Activated CD4-positive, alpha-beta T cell treated with anti-CD3 and anti-CD28 coated beads, Interleukin-2, Interleukin-4, amounts not matched to agents 100 ng/mL and 50 ng/mL, durations not matched to agents 16 hours and 8 hours (primary cell): ENCODE measurements at regions not wholly inside any gene's neighbourhood (a gene's known extent, or its start where the extent isn't known, plus 50 kb on each side); places are given as distances from the start of the nearest gene placed in this dataset.

ENCODE experiments used
- DNase-seq: peaks from one replicate; pipeline ENCODE4 v3.0.0-alpha.2; 2020; ENCODE audit warnings: low spot score

DNA sequence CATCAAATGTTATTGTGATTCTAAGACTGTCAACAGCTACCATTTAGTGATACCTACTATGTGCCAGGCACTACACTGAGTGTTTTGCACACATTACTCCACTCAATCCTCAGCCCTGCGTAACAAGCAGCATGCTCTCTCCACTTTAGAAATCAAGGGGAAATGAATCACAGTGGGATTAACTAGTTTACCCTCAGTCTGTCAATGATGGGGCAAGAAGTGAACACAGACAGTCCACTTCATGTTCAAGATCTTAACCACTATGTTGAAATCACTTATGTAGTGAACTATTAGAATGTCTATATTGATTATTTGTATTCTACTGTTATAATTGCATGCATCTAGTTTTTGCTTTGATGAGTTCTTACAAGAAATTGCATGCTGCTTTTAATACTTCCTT lies 165.3 kb downstream of the LTN1 start:
- DNase-seq: no peak

- DNase-seq: no peak
Observed at GRCh38 chr21:28826569-28826968, 166.1 kb downstream of the LTN1 start.

DNA sequence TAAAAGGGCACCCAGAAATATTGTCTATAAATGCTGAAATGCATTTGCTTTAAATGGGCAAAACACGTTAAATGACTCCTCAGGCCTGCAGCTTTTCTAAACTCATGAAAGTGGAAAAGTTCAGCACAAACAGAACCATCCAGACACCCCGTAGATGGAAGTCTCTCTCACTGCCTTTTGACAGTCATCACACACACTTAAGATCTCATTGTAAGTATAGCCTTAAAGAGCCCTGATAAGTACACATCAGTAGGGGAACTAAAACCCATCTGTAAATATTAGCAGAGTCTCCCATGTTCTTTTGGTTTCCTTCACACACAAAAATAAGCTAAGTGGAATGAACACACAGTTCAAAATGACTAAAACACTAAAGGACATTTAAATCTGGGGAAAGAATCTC lies 166.7 kb downstream of the LTN1 start:
- DNase-seq: no peak

GRCh38 chr21:28823429-28823828 lies 169.2 kb downstream of the LTN1 start:
- DNase-seq: no peak

- DNase-seq: no peak
Observed at GRCh38 chr21:28822486-28823335, 170.0 kb downstream of the LTN1 start.

- no peak for DNase-seq
Observed at GRCh38 chr21:28822123-28822399, 170.6 kb downstream of the LTN1 start.

- no peak for DNase-seq
Observed at GRCh38 chr21:28821276-28822122, 171.2 kb downstream of the LTN1 start.

DNA sequence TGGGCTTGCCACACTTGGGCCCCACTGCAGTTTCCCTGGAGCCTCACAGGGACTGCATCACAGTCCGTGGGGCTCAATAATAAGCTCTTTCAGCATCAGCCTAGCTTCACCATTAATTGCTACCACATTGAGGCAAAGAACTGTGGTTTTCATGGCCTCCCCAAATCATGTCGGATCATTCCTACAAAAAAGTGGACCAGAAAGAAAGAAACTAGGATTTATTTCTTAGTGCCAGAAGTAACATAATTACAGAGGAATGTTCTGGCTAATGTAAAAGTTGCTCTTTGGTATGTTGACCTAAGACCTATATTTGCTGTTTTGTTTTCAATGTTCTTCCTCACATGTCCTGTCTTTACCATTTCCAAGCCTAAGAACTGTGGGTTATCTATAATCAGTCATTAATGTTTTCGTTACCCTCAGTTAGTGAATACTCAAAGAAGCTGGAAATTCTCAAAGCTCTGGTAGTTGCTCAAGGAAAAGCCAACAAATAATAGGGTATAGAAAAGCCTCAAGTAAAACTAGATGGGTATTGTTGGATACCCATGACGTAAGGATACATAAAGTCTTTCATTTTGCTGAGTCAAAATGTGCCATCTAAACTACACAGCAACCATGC lies 173.9 kb downstream of the LTN1 start:
- DNase-seq: no peak

DNA sequence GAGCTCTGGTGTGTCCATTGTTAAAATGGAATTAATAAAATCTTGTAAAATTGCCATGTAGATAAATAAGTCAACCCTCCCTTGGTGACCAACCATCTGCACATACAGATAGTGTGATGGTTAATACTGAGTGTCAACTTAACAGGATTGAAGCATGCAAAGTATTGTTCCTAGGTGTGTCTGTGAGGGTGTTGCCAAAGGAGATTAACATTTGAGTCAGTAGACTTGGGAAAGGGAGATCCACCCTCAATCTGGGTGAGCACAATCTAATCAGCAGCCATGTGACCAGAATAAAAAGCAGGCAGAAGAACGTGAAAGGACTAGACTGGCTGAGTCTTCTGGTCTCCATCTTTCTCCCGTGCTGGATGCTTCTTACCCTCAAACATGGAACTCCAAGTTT lies 174.8 kb downstream of the LTN1 start:
- no peak for DNase-seq

DNA sequence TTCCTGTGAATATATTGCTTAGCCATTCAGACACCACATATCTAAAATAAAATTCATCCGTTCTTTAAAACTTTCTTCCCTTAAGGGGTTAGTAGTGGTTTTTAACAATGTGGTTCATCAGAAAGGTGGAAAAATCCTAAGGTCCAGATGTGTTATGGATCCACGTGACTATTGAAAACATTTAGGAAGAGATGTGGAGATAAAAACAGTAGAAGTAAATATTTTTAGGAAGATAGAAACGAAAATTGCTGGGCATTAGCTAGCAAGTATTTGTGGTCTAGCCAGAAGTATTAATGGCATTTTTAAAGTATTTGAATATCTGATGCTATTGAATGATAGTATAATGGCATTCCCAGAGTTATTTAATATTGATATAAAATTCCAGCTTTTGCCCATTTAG lies 180.8 kb downstream of the LTN1 start:
- DNase-seq: no peak

- DNase-seq: no peak
Observed at GRCh38 chr21:28810826-28811524, 181.7 kb downstream of the LTN1 start.

GRCh38 chr21:28805885-28806284 lies 186.8 kb downstream of the LTN1 start:
- no peak for DNase-seq

DNA sequence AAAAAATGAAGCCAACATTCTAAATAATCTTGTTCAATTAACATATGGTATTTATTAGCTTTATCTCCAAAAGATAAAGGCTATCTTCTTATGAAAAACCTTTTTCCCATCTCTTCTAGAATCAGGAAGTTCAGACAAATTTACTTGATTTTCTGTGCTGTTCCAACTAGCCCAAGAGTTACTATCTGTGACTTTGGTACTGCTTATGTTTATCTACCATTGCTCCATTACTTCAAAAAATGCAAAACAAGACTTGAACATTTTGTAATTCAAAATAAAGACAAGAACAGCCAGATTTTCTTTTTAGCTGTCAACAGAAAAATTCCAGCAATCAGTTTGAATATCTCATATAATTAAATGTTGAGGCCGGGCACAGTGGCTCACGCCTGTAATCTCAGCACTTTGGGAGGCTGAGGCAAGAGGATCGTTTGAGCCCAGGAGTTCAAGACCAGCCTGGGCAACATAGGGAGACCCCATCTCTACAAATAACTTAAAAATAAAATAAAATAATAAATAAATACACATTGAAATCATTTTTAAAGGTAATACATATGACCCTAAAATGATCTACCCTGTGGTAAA lies 188.5 kb downstream of the LTN1 start:
- no peak for DNase-seq

GRCh38 chr21:28801906-28802305 lies 190.8 kb downstream of the LTN1 start:
- no peak for DNase-seq

DNA sequence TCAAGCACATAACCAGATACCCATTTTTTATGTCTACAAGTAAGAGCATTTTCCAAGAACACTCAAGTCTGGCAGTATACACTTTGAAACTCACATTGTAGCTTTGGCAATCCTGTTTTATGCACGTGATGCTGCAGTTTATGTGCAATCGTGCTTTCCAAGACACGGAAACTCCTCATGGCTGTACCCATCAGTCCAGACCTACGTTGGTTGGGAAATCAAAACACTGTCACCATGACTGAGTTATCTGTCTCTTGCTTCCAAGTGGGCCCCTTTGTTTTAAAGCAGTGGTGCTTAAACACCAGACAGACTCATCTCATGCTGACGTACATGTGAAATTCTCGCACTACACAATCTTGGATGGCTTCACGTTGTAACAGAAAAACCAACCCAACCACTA lies 192.8 kb downstream of the LTN1 start:
- no peak for DNase-seq

GRCh38 chr21:28798798-28799197 lies 193.9 kb downstream of the LTN1 start:
- DNase-seq: no peak

DNA sequence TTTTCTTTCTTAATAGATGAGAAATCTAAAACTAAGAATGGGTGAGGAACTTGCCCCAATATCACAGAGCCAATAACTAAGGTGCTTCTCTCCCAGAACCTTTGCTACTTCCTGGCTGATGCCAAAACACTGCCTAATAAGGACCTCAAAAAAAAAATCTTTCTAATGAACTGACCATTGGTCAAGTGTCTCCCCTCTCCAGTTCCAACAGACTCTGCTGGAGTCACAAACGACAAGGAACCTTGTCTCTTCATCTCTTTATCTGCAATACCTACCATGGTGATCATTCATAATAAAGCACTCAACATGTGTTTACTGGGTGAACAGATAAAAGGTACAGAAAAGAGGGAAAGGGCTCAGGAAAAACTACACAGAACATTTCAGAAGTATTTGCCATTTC lies 197.4 kb downstream of the LTN1 start:
- no peak for DNase-seq

- DNase-seq: no peak
Observed at GRCh38 chr21:28794371-28794851, 198.3 kb downstream of the LTN1 start.

- DNase-seq: no peak
Observed at GRCh38 chr21:28793043-28793442, 199.6 kb downstream of the LTN1 start.

GRCh38 chr21:28791595-28792282 lies 200.9 kb downstream of the LTN1 start:
- no peak for DNase-seq

DNA sequence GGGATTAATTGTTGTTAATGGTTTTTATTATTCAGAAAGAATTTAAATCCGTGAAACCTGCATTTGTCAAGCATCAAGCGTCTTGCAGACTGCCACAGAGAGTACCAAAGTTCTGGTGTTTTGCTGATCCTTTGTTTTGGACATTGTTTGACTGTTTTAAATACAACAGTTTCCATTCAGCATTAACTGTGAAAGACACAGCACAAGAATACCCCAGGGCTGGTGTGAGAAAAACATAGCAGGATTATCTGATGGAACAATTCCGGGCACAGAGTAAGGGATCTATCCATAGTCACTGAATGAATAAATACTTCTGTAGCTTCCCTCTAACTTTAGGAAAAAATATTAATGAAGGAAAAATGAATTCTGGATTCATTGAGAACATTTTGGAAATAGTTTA lies 202.3 kb downstream of the LTN1 start:
- no peak for DNase-seq
